Erythroblast (primary cell): ENCODE measurements at regions not wholly inside any gene's neighbourhood (a gene's known extent, or its start where the extent isn't known, plus 50 kb on each side); places are given as distances from the start of the nearest gene placed in this dataset.

Source experiments
- GATA1 ChIP-seq: IDR thresholded peaks from 2 replicates; pipeline ENCODE4 v1.6.1; 2011; ENCODE audit warnings: low read depth, mild to moderate bottlenecking, control low read depth, low read length, moderate library complexity
- POLR2A ChIP-seq: IDR thresholded peaks from 2 replicates; pipeline ENCODE4 v1.6.1; 2011; ENCODE audit warnings: mild to moderate bottlenecking, low read length

GRCh38 chr6:120031837-120032236 is 682.3 kb upstream of the MAN1A1 start:
- no peak for TF ChIP-seq POLR2A
- no peak for TF ChIP-seq GATA1
